K562 (cell line): ENCODE measurements at regions not wholly inside any gene's neighbourhood (a gene's known extent, or its start where the extent isn't known, plus 50 kb on each side); places are given as distances from the start of the nearest gene placed in this dataset.

Experiments
- ARNT ChIP-seq, 2 experiments: fragments of 450-650 bp; IDR thresholded peaks; 2 replicates each; pipeline ENCODE4 v1.6.1; 2016; ENCODE audit warnings: mild to moderate bottlenecking in 1 of 2
- HEY1 ChIP-seq: fragments of 250-450 bp; sonication (Bioruptor Pico); IDR thresholded peaks from 2 replicates; pipeline ENCODE4 v1.5.0; 2020; ENCODE audit warnings: mild to moderate bottlenecking, moderate library complexity, borderline replicate concordance
- HNRNPL ChIP-seq: fragments of 200-400 bp; formaldehyde crosslinking; IDR thresholded peaks from 2 replicates; pipeline ENCODE4 v1.6.1; 2017; ENCODE audit warnings: low read depth, mild to moderate bottlenecking, low read length
- HSF4 ChIP-seq: fragments of 250-450 bp; sonication (Bioruptor Pico); IDR thresholded peaks from 2 replicates; pipeline ENCODE4 v2.1.2; 2022; ENCODE audit warnings: mild to moderate bottlenecking, moderate library complexity, borderline replicate concordance
- MTA2 ChIP-seq: fragments of 450-650 bp; IDR thresholded peaks from 2 replicates; pipeline ENCODE4 v1.6.1; 2016; ENCODE audit warnings: low read depth
- NFYB ChIP-seq: IDR thresholded peaks from 2 replicates; pipeline ENCODE4 v1.6.1; 2011; ENCODE audit warnings: mild to moderate bottlenecking, moderate library complexity; ENCODE audit not compliant: insufficient read length; ENCODE audit errors: extremely low read depth
- RHOXF2B ChIP-seq: fragments of 250-450 bp; sonication (Bioruptor Pico); conservative IDR thresholded peaks from 2 replicates; pipeline ENCODE4 v1.5.1; 2021
- STAT5B ChIP-seq: fragments of 250-450 bp; sonication (Bioruptor Pico); IDR thresholded peaks from 2 replicates; pipeline ENCODE4 v1.8.0; 2021; ENCODE audit warnings: mild to moderate bottlenecking, inconsistent platforms
- TCF7 ChIP-seq: sonication (generic); IDR thresholded peaks from 2 replicates; pipeline ENCODE4 v1.6.1; 2016; ENCODE audit warnings: antibody characterized with exemption, borderline replicate concordance
- TF ChIP-seq, protein P1 (sequence below), 2 experiments: IDR thresholded peaks; 2 replicates each; pipeline ENCODE4 v1.6.1; 2012; ENCODE audit warnings: improper control_type of control experiment in 2 of 2, low read depth in 2 of 2, low read length in 2 of 2, borderline replicate concordance in 1 of 2
- TF ChIP-seq, protein P2 (sequence below): fragments of 250-450 bp; sonication (Bioruptor Pico); IDR thresholded peaks from 2 replicates; pipeline ENCODE4 v1.4.0; 2020; ENCODE audit warnings: mild to moderate bottlenecking, moderate library complexity
- TF ChIP-seq, protein P3 (sequence below): fragments of 250-450 bp; sonication (Bioruptor Pico); IDR thresholded peaks from 2 replicates; pipeline ENCODE4 v1.8.0; 2022; ENCODE audit warnings: inconsistent platforms

DNA sequence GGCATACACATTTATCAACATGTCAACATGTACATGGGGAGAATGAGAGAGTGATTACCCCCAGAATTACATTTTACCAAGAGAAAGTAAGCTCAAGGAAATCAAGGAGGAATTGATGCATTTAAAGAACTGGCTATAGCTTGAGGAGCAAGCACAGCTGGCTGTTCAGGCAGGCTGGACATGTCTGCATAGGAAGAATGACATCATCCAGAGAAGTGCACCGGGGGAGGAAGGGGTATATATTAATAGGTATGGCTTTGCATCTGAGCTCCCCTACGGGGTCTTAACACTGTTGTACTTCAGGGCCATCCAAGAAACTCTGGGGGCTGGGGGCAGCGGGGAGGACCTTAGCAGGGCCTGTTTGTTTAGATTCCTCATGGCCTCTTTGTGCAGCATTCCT lies 222.4 kb upstream of the VCX start (continued):
- TF ChIP-seq HNRNPL = no peak
- TF ChIP-seq MTA2 = no peak
- TF ChIP-seq, protein P1, sequence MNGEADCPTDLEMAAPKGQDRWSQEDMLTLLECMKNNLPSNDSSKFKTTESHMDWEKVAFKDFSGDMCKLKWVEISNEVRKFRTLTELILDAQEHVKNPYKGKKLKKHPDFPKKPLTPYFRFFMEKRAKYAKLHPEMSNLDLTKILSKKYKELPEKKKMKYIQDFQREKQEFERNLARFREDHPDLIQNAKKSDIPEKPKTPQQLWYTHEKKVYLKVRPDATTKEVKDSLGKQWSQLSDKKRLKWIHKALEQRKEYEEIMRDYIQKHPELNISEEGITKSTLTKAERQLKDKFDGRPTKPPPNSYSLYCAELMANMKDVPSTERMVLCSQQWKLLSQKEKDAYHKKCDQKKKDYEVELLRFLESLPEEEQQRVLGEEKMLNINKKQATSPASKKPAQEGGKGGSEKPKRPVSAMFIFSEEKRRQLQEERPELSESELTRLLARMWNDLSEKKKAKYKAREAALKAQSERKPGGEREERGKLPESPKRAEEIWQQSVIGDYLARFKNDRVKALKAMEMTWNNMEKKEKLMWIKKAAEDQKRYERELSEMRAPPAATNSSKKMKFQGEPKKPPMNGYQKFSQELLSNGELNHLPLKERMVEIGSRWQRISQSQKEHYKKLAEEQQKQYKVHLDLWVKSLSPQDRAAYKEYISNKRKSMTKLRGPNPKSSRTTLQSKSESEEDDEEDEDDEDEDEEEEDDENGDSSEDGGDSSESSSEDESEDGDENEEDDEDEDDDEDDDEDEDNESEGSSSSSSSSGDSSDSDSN (IDR thresholded peaks at IDR 0.05; ENCODE audit: borderline replicate concordance in 1 of 2, low read depth in 2 of 2, low read length in 2 of 2) = no peak
- TF ChIP-seq RHOXF2B (CRISPR knock-in tag) = no peak
- TF ChIP-seq, protein P2, sequence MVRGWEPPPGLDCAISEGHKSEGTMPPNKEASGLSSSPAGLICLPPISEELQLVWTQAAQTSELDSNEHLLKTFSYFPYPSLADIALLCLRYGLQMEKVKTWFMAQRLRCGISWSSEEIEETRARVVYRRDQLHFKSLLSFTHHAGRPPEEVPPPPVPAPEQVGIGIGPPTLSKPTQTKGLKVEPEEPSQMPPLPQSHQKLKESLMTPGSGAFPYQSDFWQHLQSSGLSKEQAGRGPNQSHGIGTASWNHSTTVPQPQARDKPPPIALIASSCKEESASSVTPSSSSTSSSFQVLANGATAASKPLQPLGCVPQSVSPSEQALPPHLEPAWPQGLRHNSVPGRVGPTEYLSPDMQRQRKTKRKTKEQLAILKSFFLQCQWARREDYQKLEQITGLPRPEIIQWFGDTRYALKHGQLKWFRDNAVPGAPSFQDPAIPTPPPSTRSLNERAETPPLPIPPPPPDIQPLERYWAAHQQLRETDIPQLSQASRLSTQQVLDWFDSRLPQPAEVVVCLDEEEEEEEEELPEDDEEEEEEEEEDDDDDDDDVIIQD (CRISPR knock-in tag) = no peak
- no peak for TF ChIP-seq STAT5B (CRISPR knock-in tag)
- no peak for TF ChIP-seq NFYB
- TF ChIP-seq, protein P3, sequence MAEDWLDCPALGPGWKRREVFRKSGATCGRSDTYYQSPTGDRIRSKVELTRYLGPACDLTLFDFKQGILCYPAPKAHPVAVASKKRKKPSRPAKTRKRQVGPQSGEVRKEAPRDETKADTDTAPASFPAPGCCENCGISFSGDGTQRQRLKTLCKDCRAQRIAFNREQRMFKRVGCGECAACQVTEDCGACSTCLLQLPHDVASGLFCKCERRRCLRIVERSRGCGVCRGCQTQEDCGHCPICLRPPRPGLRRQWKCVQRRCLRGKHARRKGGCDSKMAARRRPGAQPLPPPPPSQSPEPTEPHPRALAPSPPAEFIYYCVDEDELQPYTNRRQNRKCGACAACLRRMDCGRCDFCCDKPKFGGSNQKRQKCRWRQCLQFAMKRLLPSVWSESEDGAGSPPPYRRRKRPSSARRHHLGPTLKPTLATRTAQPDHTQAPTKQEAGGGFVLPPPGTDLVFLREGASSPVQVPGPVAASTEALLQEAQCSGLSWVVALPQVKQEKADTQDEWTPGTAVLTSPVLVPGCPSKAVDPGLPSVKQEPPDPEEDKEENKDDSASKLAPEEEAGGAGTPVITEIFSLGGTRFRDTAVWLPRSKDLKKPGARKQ (CRISPR knock-in tag) = no peak
- TF ChIP-seq HSF4 (CRISPR knock-in tag) = no peak
- TF ChIP-seq ARNT (IDR thresholded peaks at IDR 0.05) = no peak
- no peak for TF ChIP-seq TCF7
- TF ChIP-seq HEY1 (CRISPR knock-in tag) = no peak
